WTC11 (cell line): ENCODE measurements at regions not wholly inside any gene's neighbourhood (a gene's known extent, or its start where the extent isn't known, plus 50 kb on each side); places are given as distances from the start of the nearest gene placed in this dataset.

Source experiments
- ATF2 ChIP-seq: sonication (generic); formaldehyde crosslinking; IDR thresholded peaks from 2 replicates; pipeline ENCODE4 v1.8.1; 2022; ENCODE audit warnings: low read depth, missing genetic modification reagents, borderline replicate concordance
- ELF4 ChIP-seq: sonication (generic); formaldehyde crosslinking; IDR thresholded peaks from 2 replicates; pipeline ENCODE4 v1.8.1; 2022; ENCODE audit warnings: low read depth, mild to moderate bottlenecking, moderate library complexity, missing genetic modification reagents
- EMX1 ChIP-seq: fragments of 250-450 bp; sonication (Bioruptor Pico); IDR thresholded peaks from 2 replicates; pipeline ENCODE4 v1.8.0; 2021; ENCODE audit warnings: mild to moderate bottlenecking
- ETV6 ChIP-seq: sonication (generic); formaldehyde crosslinking; IDR thresholded peaks from 2 replicates; pipeline ENCODE4 v1.8.1; 2022; ENCODE audit warnings: mild to moderate bottlenecking, missing genetic modification reagents
- GRHL2 ChIP-seq: fragments of 250-450 bp; sonication (Bioruptor Pico); IDR thresholded peaks from 2 replicates; pipeline ENCODE4 v1.8.0; 2022; ENCODE audit warnings: mild to moderate bottlenecking, moderate library complexity; ENCODE audit not compliant: insufficient replicate concordance, severe bottlenecking
- HMGXB4 ChIP-seq: sonication (generic); formaldehyde crosslinking; IDR thresholded peaks from 2 replicates; pipeline ENCODE4 v1.8.1; 2023; ENCODE audit warnings: mild to moderate bottlenecking, moderate library complexity, missing genetic modification reagents
- MYBL2 ChIP-seq: sonication (generic); formaldehyde crosslinking; IDR thresholded peaks from 2 replicates; pipeline ENCODE4 v1.8.1; 2023; ENCODE audit warnings: mild to moderate bottlenecking, moderate library complexity, missing genetic modification reagents
- PRDM15 ChIP-seq: sonication (generic); formaldehyde crosslinking; IDR thresholded peaks from 2 replicates; pipeline ENCODE4 v1.8.0; 2022; ENCODE audit warnings: missing genetic modification reagents
- PRRX2 ChIP-seq: fragments of 250-450 bp; sonication (Bioruptor Pico); IDR thresholded peaks from 2 replicates; pipeline ENCODE4 v1.8.0; 2021; ENCODE audit warnings: mild to moderate bottlenecking
- RELA ChIP-seq: sonication (generic); formaldehyde crosslinking; IDR thresholded peaks from 2 replicates; pipeline ENCODE4 v1.8.1; 2022; ENCODE audit warnings: missing genetic modification reagents, mild to moderate bottlenecking, borderline replicate concordance
- SOX15 ChIP-seq: fragments of 250-450 bp; sonication (Bioruptor Pico); IDR thresholded peaks from 2 replicates; pipeline ENCODE4 v1.9.0; 2021; ENCODE audit warnings: mild to moderate bottlenecking
- STAT6 ChIP-seq: sonication (generic); formaldehyde crosslinking; conservative IDR thresholded peaks from 2 replicates; pipeline ENCODE4 v1.8.1; 2023; ENCODE audit warnings: mild to moderate bottlenecking, low read depth, missing genetic modification reagents, moderate library complexity
- TP53 ChIP-seq: sonication (generic); formaldehyde crosslinking; IDR thresholded peaks from 2 replicates; pipeline ENCODE4 v1.8.1; 2023; ENCODE audit warnings: mild to moderate bottlenecking, missing genetic modification reagents
- ZNF138 ChIP-seq: sonication (generic); formaldehyde crosslinking; conservative IDR thresholded peaks from 2 replicates; pipeline ENCODE4 v1.8.1; 2022; ENCODE audit warnings: mild to moderate bottlenecking, moderate library complexity, missing genetic modification reagents
- ZNF423 ChIP-seq: fragments of 250-450 bp; sonication (Bioruptor Pico); IDR thresholded peaks from 2 replicates; pipeline ENCODE4 v2.1.2; 2022; ENCODE audit warnings: mild to moderate bottlenecking, moderate library complexity
- ZNF425 ChIP-seq: fragments of 250-450 bp; sonication (Bioruptor Pico); conservative IDR thresholded peaks from 2 replicates; pipeline ENCODE4 v1.9.0; 2021; ENCODE audit warnings: mild to moderate bottlenecking
- ZNF532 ChIP-seq: fragments of 250-450 bp; sonication (Bioruptor Pico); IDR thresholded peaks from 2 replicates; pipeline ENCODE4 v1.9.0; 2021; ENCODE audit warnings: mild to moderate bottlenecking, borderline replicate concordance
- ZSCAN18 ChIP-seq: fragments of 250-450 bp; sonication (Bioruptor Pico); IDR thresholded peaks from 2 replicates; pipeline ENCODE4 v2.1.2; 2022; ENCODE audit warnings: mild to moderate bottlenecking, moderate library complexity

- TF ChIP-seq PRDM15: no peak
- no peak for TF ChIP-seq MYBL2 (CRISPR knock-in tag)
- no peak for TF ChIP-seq EMX1 (CRISPR knock-in tag)
- no peak for TF ChIP-seq HMGXB4
- no peak for TF ChIP-seq ZNF532
- no peak for TF ChIP-seq RELA
- no peak for TF ChIP-seq ZNF425 (CRISPR knock-in tag)
- no peak for TF ChIP-seq ATF2 (CRISPR knock-in tag)
- no peak for TF ChIP-seq GRHL2 (CRISPR knock-in tag)
- TF ChIP-seq SOX15 (CRISPR knock-in tag): no peak
- TF ChIP-seq PRRX2: no peak
- TF ChIP-seq STAT6: no peak
- TF ChIP-seq ELF4 (CRISPR knock-in tag): no peak
- TF ChIP-seq ZNF138 (CRISPR knock-in tag): no peak
- TF ChIP-seq ETV6 (CRISPR knock-in tag): no peak
- TF ChIP-seq ZSCAN18 (CRISPR knock-in tag): no peak
- no peak for TF ChIP-seq TP53 (CRISPR knock-in tag)
- TF ChIP-seq ZNF423: no peak
- TF ChIP-seq, all 79 proteins: peak for 0
Measured at GRCh38 chr4:35836596-35836995, 407.7 kb downstream of the ARAP2 start (continued).
